Cerebellar cortex (tissue), 1 donor: ENCODE measurements at regions not wholly inside any gene's neighbourhood (a gene's known extent, or its start where the extent isn't known, plus 50 kb on each side); places are given as distances from the start of the nearest gene placed in this dataset.
"Not testable (repeated sequence)": the region's sequence is repeated elsewhere in the genome, so short reads cannot be mapped to it uniquely, and the experiment has no call there.

ENCODE experiments used
- DNase-seq: peaks from one replicate; pipeline ENCODE4 v3.0.0-alpha.2; 2015; ENCODE audit warnings: low spot score

- no peak for DNase-seq
These were observed 1757.6 kb downstream of the ARAP2 start for GRCh38 chr4:34486461-34487363.

- DNase-seq = no peak
These were observed 1751.9 kb downstream of the ARAP2 start for GRCh38 chr4:34492414-34492813.

- no peak for DNase-seq
These were observed 1742.2 kb downstream of the ARAP2 start for GRCh38 chr4:34502086-34502485.

- DNase-seq = not testable (repeated sequence)
These were observed 1739.6 kb downstream of the ARAP2 start for GRCh38 chr4:34504731-34505130.

GRCh38 chr4:34506511-34507092, 1737.7 kb downstream of the ARAP2 start:
- not testable (repeated sequence) for DNase-seq

- DNase-seq = no peak
These were observed 1731.7 kb downstream of the ARAP2 start for GRCh38 chr4:34512616-34513015.

GRCh38 chr4:34516524-34516923, 1727.8 kb downstream of the ARAP2 start:
- no peak for DNase-seq

GRCh38 chr4:34534916-34535315, 1709.4 kb downstream of the ARAP2 start:
- no peak for DNase-seq

- no peak for DNase-seq
These were observed 1678.2 kb downstream of the ARAP2 start for GRCh38 chr4:34566091-34566490.

- no peak for DNase-seq
These were observed 1672.3 kb downstream of the ARAP2 start for GRCh38 chr4:34572026-34572425.

GRCh38 chr4:34615315-34615714, 1629.0 kb downstream of the ARAP2 start:
- DNase-seq = no peak

GRCh38 chr4:34619531-34620162, 1624.7 kb downstream of the ARAP2 start:
- DNase-seq = no peak

- DNase-seq = no peak
These were observed 1615.8 kb downstream of the ARAP2 start for GRCh38 chr4:34628471-34628870.

GRCh38 chr4:34629451-34629850, 1614.9 kb downstream of the ARAP2 start:
- DNase-seq = no peak

- no peak for DNase-seq
These were observed 1611.1 kb downstream of the ARAP2 start for GRCh38 chr4:34633241-34633640.

GRCh38 chr4:34636623-34637022, 1607.7 kb downstream of the ARAP2 start:
- DNase-seq = no peak

- DNase-seq = no peak
These were observed 1600.8 kb downstream of the ARAP2 start for GRCh38 chr4:34643476-34643875.

GRCh38 chr4:34644579-34645115, 1599.7 kb downstream of the ARAP2 start:
- DNase-seq = no peak

GRCh38 chr4:34649716-34650115, 1594.6 kb downstream of the ARAP2 start:
- no peak for DNase-seq

- no peak for DNase-seq
These were observed 1580.3 kb downstream of the ARAP2 start for GRCh38 chr4:34664051-34664450.

- no peak for DNase-seq
These were observed 1567.9 kb downstream of the ARAP2 start for GRCh38 chr4:34676400-34676799.

- no peak for DNase-seq
These were observed 1565.9 kb downstream of the ARAP2 start for GRCh38 chr4:34678431-34678830.

- DNase-seq = no peak
These were observed 1565.1 kb downstream of the ARAP2 start for GRCh38 chr4:34679228-34679627.
